ENCODE measurements at regions not wholly inside any gene's neighbourhood (a gene's known extent, or its start where the extent isn't known, plus 50 kb on each side); places are given as distances from the start of the nearest gene placed in this dataset.

GRCh38 chr10:128662520-128662919 is 536.3 kb upstream of the MKI67 start:
- Histone ChIP-seq H3K9ac (no peak overlapping the region), H3K4me3 (ENCODE audit: low read depth, low read length) (no peak overlapping the region), H3K9me3 (ENCODE audit: control insufficient read depth, low read length) (peaks cover 3% of the 10 kb centered on the region), H3K79me2 (no peaks in the 10 kb centered on the region), H3K27ac (no peak overlapping the region), H2AFZ (no peak overlapping the region), H3K4me2 (ENCODE audit: low read length) (no peak overlapping the region), H3K36me3 (ENCODE audit: control insufficient read depth, insufficient read depth, low read length) (no peaks in the 10 kb centered on the region), H3K4me1 (no peaks in the 10 kb centered on the region), H3K27me3 (ENCODE audit: control insufficient read depth, insufficient read depth, low read length) (peaks cover 2% of the 10 kb centered on the region)
- TF ChIP-seq, protein P1, sequence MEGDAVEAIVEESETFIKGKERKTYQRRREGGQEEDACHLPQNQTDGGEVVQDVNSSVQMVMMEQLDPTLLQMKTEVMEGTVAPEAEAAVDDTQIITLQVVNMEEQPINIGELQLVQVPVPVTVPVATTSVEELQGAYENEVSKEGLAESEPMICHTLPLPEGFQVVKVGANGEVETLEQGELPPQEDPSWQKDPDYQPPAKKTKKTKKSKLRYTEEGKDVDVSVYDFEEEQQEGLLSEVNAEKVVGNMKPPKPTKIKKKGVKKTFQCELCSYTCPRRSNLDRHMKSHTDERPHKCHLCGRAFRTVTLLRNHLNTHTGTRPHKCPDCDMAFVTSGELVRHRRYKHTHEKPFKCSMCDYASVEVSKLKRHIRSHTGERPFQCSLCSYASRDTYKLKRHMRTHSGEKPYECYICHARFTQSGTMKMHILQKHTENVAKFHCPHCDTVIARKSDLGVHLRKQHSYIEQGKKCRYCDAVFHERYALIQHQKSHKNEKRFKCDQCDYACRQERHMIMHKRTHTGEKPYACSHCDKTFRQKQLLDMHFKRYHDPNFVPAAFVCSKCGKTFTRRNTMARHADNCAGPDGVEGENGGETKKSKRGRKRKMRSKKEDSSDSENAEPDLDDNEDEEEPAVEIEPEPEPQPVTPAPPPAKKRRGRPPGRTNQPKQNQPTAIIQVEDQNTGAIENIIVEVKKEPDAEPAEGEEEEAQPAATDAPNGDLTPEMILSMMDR (IDR thresholded peaks at IDR 0.05) = no peak

DNA sequence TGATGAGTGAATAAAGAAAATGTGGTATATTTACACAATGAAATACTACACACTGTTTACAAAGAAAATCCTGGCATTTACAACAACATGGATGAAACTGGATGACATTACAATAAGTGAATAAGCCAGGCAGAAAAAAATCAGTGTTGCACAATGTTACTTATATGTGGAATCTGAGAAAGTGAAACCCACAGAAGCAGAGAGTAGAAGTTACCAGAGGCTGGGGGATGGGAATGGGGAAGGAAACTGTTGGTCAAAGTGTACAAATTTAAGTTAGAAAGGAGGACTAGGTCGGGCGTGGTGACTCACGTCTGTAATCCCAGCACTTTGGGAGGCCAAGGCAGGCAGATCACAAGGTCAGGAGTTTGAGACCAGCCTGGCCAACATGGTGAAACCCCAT is 538.5 kb upstream of the MKI67 start:
- H3K4me2 ChIP-seq (ENCODE audit: low read length) = no peak overlapping the region
- H3K79me2 ChIP-seq = no peaks in the 10 kb centered on the region
- H3K27ac ChIP-seq = no peak overlapping the region
- TF ChIP-seq, protein P1 (IDR thresholded peaks at IDR 0.05) = no peak
- peaks cover 2% of the 10 kb centered on the region for H3K27me3 ChIP-seq (ENCODE audit: control insufficient read depth, insufficient read depth, low read length)
- no peaks in the 10 kb centered on the region for H3K4me1 ChIP-seq
- H3K9me3 ChIP-seq (ENCODE audit: control insufficient read depth, low read length) = peaks cover 3% of the 10 kb centered on the region
- H3K36me3 ChIP-seq (ENCODE audit: control insufficient read depth, insufficient read depth, low read length) = no peaks in the 10 kb centered on the region
- H2AFZ ChIP-seq = no peak overlapping the region
- no peak overlapping the region for H3K9ac ChIP-seq
- H3K4me3 ChIP-seq (ENCODE audit: low read depth, low read length) = no peak overlapping the region

DNA sequence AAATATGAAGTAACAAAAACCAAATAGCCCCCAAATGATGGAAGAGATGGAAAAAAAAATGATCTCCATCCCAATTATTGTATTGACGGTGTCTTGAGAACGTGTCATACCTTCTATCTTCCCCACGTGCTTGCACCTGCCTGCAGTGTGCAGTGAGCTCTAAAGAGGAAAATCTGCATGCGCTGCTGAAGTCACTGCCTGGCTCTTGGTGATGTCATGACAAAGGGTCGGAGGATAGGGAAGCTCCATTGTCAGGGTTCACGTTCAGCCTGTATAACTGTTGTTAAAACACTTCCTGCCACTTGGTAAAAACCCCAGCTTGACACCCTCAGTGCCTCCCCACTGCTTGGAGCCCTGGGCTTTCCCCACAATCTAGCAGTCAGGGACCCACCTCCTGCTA is 549.2 kb upstream of the MKI67 start:
- Histone ChIP-seq H3K79me2 (no peaks in the 10 kb centered on the region), H3K4me1 (no peaks in the 10 kb centered on the region), H3K27ac (no peak overlapping the region), H3K36me3 (ENCODE audit: control insufficient read depth, insufficient read depth, low read length) (no peaks in the 10 kb centered on the region), H3K27me3 (ENCODE audit: control insufficient read depth, insufficient read depth, low read length) (no peaks in the 10 kb centered on the region), H3K4me3 (ENCODE audit: low read depth, low read length) (no peak overlapping the region), H3K9ac (no peak overlapping the region), H2AFZ (no peak overlapping the region), H3K4me2 (ENCODE audit: low read length) (no peak overlapping the region), H3K9me3 (ENCODE audit: control insufficient read depth, low read length) (no peaks in the 10 kb centered on the region)
- TF ChIP-seq, protein P1 (IDR thresholded peaks at IDR 0.05) = no peak

DNA sequence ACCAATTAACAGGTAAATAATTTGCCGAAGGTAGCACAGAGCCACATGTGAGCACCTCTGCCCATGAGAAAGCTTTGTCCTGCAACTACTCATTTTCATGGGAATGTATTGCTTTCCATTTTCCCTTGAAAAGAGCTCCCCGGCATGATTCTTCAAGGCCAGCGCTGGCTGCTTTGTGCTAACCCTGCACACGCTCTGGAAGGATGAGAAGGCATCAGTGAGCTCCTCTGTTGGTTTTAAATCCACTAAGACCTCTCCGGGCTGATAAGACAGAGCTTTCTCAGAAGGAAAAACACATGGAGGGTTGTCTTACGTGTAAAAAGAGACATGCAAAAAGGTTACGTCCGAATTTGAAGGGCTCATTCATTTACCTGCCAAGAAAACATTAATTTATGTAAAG is 553.9 kb upstream of the MKI67 start:
- Histone ChIP-seq H3K27ac (no peak overlapping the region), H2AFZ (no peak overlapping the region), H3K4me3 (ENCODE audit: low read depth, low read length) (no peak overlapping the region), H3K9me3 (ENCODE audit: control insufficient read depth, low read length) (no peaks in the 10 kb centered on the region), H3K9ac (no peak overlapping the region), H3K4me1 (no peaks in the 10 kb centered on the region), H3K79me2 (no peaks in the 10 kb centered on the region), H3K4me2 (ENCODE audit: low read length) (no peak overlapping the region), H3K36me3 (ENCODE audit: control insufficient read depth, insufficient read depth, low read length) (no peaks in the 10 kb centered on the region), H3K27me3 (ENCODE audit: control insufficient read depth, insufficient read depth, low read length) (no peaks in the 10 kb centered on the region)
- TF ChIP-seq, protein P1 (IDR thresholded peaks at IDR 0.05) = no peak

DNA sequence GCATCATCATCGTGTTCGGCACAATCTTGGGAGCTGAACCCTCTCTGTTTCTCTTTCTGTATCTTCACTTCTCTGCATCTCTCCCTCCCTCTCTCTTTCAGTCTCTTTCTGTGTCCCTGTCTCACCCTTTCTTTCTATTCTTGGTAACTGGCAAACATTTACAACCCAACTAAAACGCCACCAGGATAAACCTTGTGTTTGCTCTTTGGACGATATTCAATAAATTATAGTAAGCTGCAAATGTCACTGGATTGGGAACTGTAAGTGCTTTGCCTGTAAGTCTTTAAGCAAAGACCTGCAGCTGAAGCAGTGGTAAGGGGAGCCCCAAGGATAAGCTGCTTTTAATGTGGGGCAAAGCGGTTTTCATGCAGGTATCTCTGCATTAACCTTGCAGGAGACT is 558.0 kb upstream of the MKI67 start:
- Histone ChIP-seq H3K9me3 (ENCODE audit: control insufficient read depth, low read length) (no peaks in the 10 kb centered on the region), H3K9ac (no peak overlapping the region), H2AFZ (no peak overlapping the region), H3K27me3 (ENCODE audit: control insufficient read depth, insufficient read depth, low read length) (no peaks in the 10 kb centered on the region), H3K79me2 (no peaks in the 10 kb centered on the region), H3K4me1 (no peaks in the 10 kb centered on the region), H3K4me3 (ENCODE audit: low read depth, low read length) (no peak overlapping the region), H3K36me3 (ENCODE audit: control insufficient read depth, insufficient read depth, low read length) (no peaks in the 10 kb centered on the region), H3K27ac (no peak overlapping the region), H3K4me2 (ENCODE audit: low read length) (no peak overlapping the region)
- TF ChIP-seq, protein P1 (IDR thresholded peaks at IDR 0.05) = no peak

All from parathyroid adenoma (tissue), 2 donors.